ENCODE measurements at regions not wholly inside any gene's neighbourhood (a gene's known extent, or its start where the extent isn't known, plus 50 kb on each side); places are given as distances from the start of the nearest gene placed in this dataset.

- H3K4me3 ChIP-seq (IDR thresholded peaks at IDR 0.05; ENCODE audit: insufficient read depth, low read depth, low read length): no peak overlapping the region
- H4K20me1 ChIP-seq (ENCODE audit: insufficient read depth): no peaks in the 10 kb centered on the region
- H3K27me3 ChIP-seq (ENCODE audit: insufficient read depth, low read depth): no peaks in the 10 kb centered on the region
- H3K36me3 ChIP-seq (ENCODE audit: insufficient read depth): no peaks in the 10 kb centered on the region
- no peak overlapping the region for H3K27ac ChIP-seq
- H3K4me2 ChIP-seq: no peak overlapping the region
- H2AFZ ChIP-seq (ENCODE audit: low read depth): no peak overlapping the region
- no peaks in the 10 kb centered on the region for H3K79me2 ChIP-seq (ENCODE audit: insufficient read depth, low read depth)
- H3K9ac ChIP-seq: no peak overlapping the region
- TF ChIP-seq CTCF (conservative IDR thresholded peaks at IDR 0.05; ENCODE audit: low read depth, low read length): no peak
- H3K4me1 ChIP-seq (ENCODE audit: low read depth, poor library complexity, severe bottlenecking): no peaks in the 10 kb centered on the region
These were observed 92.0 kb upstream of the WLS start for GRCh38 chr1:68324316-68324715.

- H3K4me1 ChIP-seq (ENCODE audit: low read depth, poor library complexity, severe bottlenecking): no peaks in the 10 kb centered on the region
- H3K27me3 ChIP-seq (ENCODE audit: insufficient read depth, low read depth): no peaks in the 10 kb centered on the region
- no peak overlapping the region for H3K4me2 ChIP-seq
- no peak overlapping the region for H3K9ac ChIP-seq
- H3K79me2 ChIP-seq (ENCODE audit: insufficient read depth, low read depth): no peaks in the 10 kb centered on the region
- no peak overlapping the region for H3K4me3 ChIP-seq (IDR thresholded peaks at IDR 0.05; ENCODE audit: insufficient read depth, low read depth, low read length)
- H3K36me3 ChIP-seq (ENCODE audit: insufficient read depth): no peaks in the 10 kb centered on the region
- no peak for TF ChIP-seq CTCF (conservative IDR thresholded peaks at IDR 0.05; ENCODE audit: low read depth, low read length)
- no peak overlapping the region for H2AFZ ChIP-seq (ENCODE audit: low read depth)
- no peak overlapping the region for H3K27ac ChIP-seq
- H4K20me1 ChIP-seq (ENCODE audit: insufficient read depth): no peaks in the 10 kb centered on the region
These were observed 90.7 kb upstream of the WLS start for GRCh38 chr1:68322837-68323687.

GRCh38 chr1:68322096-68322495 lies 89.8 kb upstream of the WLS start:
- H3K27me3 ChIP-seq (ENCODE audit: insufficient read depth, low read depth): no peaks in the 10 kb centered on the region
- no peaks in the 10 kb centered on the region for H3K4me1 ChIP-seq (ENCODE audit: low read depth, poor library complexity, severe bottlenecking)
- H3K79me2 ChIP-seq (ENCODE audit: insufficient read depth, low read depth): no peaks in the 10 kb centered on the region
- H4K20me1 ChIP-seq (ENCODE audit: insufficient read depth): no peaks in the 10 kb centered on the region
- no peak overlapping the region for H3K4me2 ChIP-seq
- H3K4me3 ChIP-seq (IDR thresholded peaks at IDR 0.05; ENCODE audit: insufficient read depth, low read depth, low read length): no peak overlapping the region
- no peaks in the 10 kb centered on the region for H3K36me3 ChIP-seq (ENCODE audit: insufficient read depth)
- H3K9ac ChIP-seq: no peak overlapping the region
- no peak overlapping the region for H3K27ac ChIP-seq
- no peak for TF ChIP-seq CTCF (conservative IDR thresholded peaks at IDR 0.05; ENCODE audit: low read depth, low read length)
- H2AFZ ChIP-seq (ENCODE audit: low read depth): no peak overlapping the region

GRCh38 chr1:68321084-68321685 lies 88.9 kb upstream of the WLS start:
- Histone ChIP-seq H3K27ac (no peak overlapping the region), H3K9ac (no peak overlapping the region), H2AFZ (ENCODE audit: low read depth) (no peak overlapping the region), H3K4me2 (no peak overlapping the region), H4K20me1 (ENCODE audit: insufficient read depth) (no peaks in the 10 kb centered on the region), H3K27me3 (ENCODE audit: insufficient read depth, low read depth) (no peaks in the 10 kb centered on the region), H3K36me3 (ENCODE audit: insufficient read depth) (no peaks in the 10 kb centered on the region), H3K4me3 (IDR thresholded peaks at IDR 0.05; ENCODE audit: insufficient read depth, low read depth, low read length) (no peak overlapping the region), H3K4me1 (ENCODE audit: low read depth, poor library complexity, severe bottlenecking) (no peaks in the 10 kb centered on the region), H3K79me2 (ENCODE audit: insufficient read depth, low read depth) (no peaks in the 10 kb centered on the region)
- TF ChIP-seq CTCF (conservative IDR thresholded peaks at IDR 0.05; ENCODE audit: low read depth, low read length): no peak

All from KMS-11 (cell line).